PC-9 (cell line): ENCODE measurements at regions not wholly inside any gene's neighbourhood (a gene's known extent, or its start where the extent isn't known, plus 50 kb on each side); places are given as distances from the start of the nearest gene placed in this dataset.

Experiments used
- EZH2 ChIP-seq: fragments of 200-600 bp; sonication (generic); IDR thresholded peaks from 2 replicates; pipeline ENCODE4 v1.8.0; 2017; ENCODE audit warnings: antibody characterized with exemption, low read depth
- TF ChIP-seq, protein P1 (sequence below): fragments of 200-600 bp; sonication (generic); conservative IDR thresholded peaks from 2 replicates; pipeline ENCODE4 v1.6.1; 2017; ENCODE audit warnings: mixed run types, antibody characterized with exemption, mild to moderate bottlenecking, moderate library complexity

DNA sequence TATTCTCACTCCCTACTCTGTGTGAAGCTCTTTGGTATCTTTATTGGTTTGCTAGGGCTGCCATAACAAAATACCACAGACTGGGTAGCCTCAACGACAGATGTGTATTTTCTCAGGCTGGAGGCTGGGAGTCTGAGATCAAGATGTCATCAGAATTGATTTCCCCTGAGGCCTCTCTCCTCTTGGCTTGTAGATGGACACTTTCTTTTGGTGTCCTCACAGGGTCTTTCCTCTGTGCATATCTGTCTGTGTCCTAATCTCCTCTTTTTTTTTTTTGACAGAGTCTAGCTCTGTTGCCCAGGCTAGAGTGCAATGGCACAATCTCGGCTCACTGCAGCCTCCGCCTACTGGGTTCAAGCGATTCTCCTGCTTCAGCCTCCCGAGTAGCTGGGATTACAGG lies 71.4 kb upstream of the KCNJ6 start:
- TF ChIP-seq, protein P1, sequence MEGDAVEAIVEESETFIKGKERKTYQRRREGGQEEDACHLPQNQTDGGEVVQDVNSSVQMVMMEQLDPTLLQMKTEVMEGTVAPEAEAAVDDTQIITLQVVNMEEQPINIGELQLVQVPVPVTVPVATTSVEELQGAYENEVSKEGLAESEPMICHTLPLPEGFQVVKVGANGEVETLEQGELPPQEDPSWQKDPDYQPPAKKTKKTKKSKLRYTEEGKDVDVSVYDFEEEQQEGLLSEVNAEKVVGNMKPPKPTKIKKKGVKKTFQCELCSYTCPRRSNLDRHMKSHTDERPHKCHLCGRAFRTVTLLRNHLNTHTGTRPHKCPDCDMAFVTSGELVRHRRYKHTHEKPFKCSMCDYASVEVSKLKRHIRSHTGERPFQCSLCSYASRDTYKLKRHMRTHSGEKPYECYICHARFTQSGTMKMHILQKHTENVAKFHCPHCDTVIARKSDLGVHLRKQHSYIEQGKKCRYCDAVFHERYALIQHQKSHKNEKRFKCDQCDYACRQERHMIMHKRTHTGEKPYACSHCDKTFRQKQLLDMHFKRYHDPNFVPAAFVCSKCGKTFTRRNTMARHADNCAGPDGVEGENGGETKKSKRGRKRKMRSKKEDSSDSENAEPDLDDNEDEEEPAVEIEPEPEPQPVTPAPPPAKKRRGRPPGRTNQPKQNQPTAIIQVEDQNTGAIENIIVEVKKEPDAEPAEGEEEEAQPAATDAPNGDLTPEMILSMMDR: no peak
- TF ChIP-seq EZH2: no peak
